SK-N-SH treated with all-trans-retinoic acid at 6 μM for 48 hours (cell line): ENCODE measurements at regions not wholly inside any gene's neighbourhood (a gene's known extent, or its start where the extent isn't known, plus 50 kb on each side); places are given as distances from the start of the nearest gene placed in this dataset.
A peak's percentile ranks its signal among the peaks of the same experiment; 100 is the strongest.

ENCODE experiments used
- ATAC-seq: fragments of 200-7000 bp; cut with Tn5 transposase; 3 replicates; pipeline ENCODE4 v1.9.1; 2020; ENCODE audit warnings: mild to moderate bottlenecking, moderate library complexity
- ARNTL ChIP-seq: fragments of 450-650 bp; formaldehyde crosslinking; IDR thresholded peaks from 2 replicates; pipeline ENCODE4 v1.5.0; 2020; ENCODE audit warnings: low read depth, mild to moderate bottlenecking, moderate library complexity, borderline replicate concordance
- BACH2 ChIP-seq: fragments of 250-450 bp; sonication (Bioruptor Pico); IDR thresholded peaks from 2 replicates; pipeline ENCODE4 v1.9.0; 2021; ENCODE audit warnings: mild to moderate bottlenecking, borderline replicate concordance
- ESRRG ChIP-seq: fragments of 250-450 bp; sonication (Bioruptor Pico); IDR thresholded peaks from 2 replicates; pipeline ENCODE4 v1.6.1; 2021; ENCODE audit warnings: mild to moderate bottlenecking
- GLIS3 ChIP-seq: fragments of 250-450 bp; sonication (Bioruptor Pico); IDR thresholded peaks from 2 replicates; pipeline ENCODE4 v1.5.0; 2020; ENCODE audit warnings: mild to moderate bottlenecking, moderate library complexity
- ISL1 ChIP-seq: fragments of 250-450 bp; sonication (Bioruptor Pico); IDR thresholded peaks from 2 replicates; pipeline ENCODE4 v2.1.2; 2022; ENCODE audit warnings: mild to moderate bottlenecking, moderate library complexity
- OSR1 ChIP-seq: fragments of 250-450 bp; sonication (Bioruptor Pico); IDR thresholded peaks from 2 replicates; pipeline ENCODE4 v1.8.0; 2022; ENCODE audit warnings: moderate library complexity, mild to moderate bottlenecking, inconsistent platforms
- SNAI2 ChIP-seq: fragments of 250-450 bp; sonication (Bioruptor Pico); IDR thresholded peaks from 2 replicates; pipeline ENCODE4 v1.5.0; 2020; ENCODE audit warnings: mild to moderate bottlenecking, moderate library complexity
- TCF4 ChIP-seq: fragments of 250-450 bp; sonication (Bioruptor Pico); IDR thresholded peaks from 2 replicates; pipeline ENCODE4 v1.8.0; 2021; ENCODE audit warnings: mild to moderate bottlenecking, moderate library complexity, borderline replicate concordance
- ZC3H10 ChIP-seq: fragments of 250-450 bp; sonication (Bioruptor Pico); IDR thresholded peaks from 2 replicates; pipeline ENCODE4 v1.5.1; 2021; ENCODE audit warnings: mild to moderate bottlenecking, moderate library complexity
- ZFP3 ChIP-seq: fragments of 250-450 bp; sonication (Bioruptor Pico); IDR thresholded peaks from 2 replicates; pipeline ENCODE4 v1.5.0; 2020; ENCODE audit warnings: mild to moderate bottlenecking, moderate library complexity
- ZFP30 ChIP-seq: fragments of 450-650 bp; formaldehyde crosslinking; IDR thresholded peaks from 2 replicates; pipeline ENCODE4 v1.5.0; 2022; ENCODE audit warnings: mild to moderate bottlenecking, moderate library complexity
- ZNF70 ChIP-seq: fragments of 450-650 bp; formaldehyde crosslinking; IDR thresholded peaks from 2 replicates; pipeline ENCODE4 v1.5.0; 2020; ENCODE audit warnings: mild to moderate bottlenecking, moderate library complexity
- ZNF8 ChIP-seq: fragments of 450-650 bp; formaldehyde crosslinking; IDR thresholded peaks from 2 replicates; pipeline ENCODE4 v1.5.0; 2020; ENCODE audit warnings: mild to moderate bottlenecking, moderate library complexity
- TF ChIP-seq, protein P1 (sequence below): fragments of 250-450 bp; sonication (Bioruptor Pico); IDR thresholded peaks from 2 replicates; pipeline ENCODE4 v1.5.0; 2020; ENCODE audit warnings: mild to moderate bottlenecking, moderate library complexity
- TF ChIP-seq, protein P2 (sequence below): fragments of 250-450 bp; sonication (Bioruptor Pico); IDR thresholded peaks from 2 replicates; pipeline ENCODE4 v1.8.0; 2021; ENCODE audit warnings: low read depth, mild to moderate bottlenecking, moderate library complexity, borderline replicate concordance
- TF ChIP-seq, protein P3 (sequence below): fragments of 250-450 bp; sonication (Bioruptor Pico); IDR thresholded peaks from 2 replicates; pipeline ENCODE4 v1.8.0; 2020; ENCODE audit warnings: mild to moderate bottlenecking, moderate library complexity, borderline replicate concordance

DNA sequence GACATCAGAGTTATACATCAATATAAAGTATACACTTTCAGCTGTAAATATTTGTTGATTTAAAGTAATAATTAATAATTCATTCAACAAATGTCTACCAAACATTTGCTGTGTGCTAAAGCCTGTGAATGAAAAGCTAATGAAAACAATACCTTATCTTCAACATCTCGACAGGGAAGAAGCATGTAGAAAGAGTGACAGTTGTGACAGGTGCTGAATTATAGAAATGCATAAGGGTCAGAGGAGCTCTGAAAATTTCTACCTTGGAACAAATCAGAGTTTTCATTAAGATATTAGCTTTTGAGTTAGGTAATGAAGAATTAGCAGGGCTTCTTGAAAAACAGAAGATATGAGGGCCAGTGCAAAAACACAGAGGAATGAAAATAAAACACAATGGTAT lies 739.2 kb downstream of the VGLL3 start (continued):
- TF ChIP-seq, protein P1, sequence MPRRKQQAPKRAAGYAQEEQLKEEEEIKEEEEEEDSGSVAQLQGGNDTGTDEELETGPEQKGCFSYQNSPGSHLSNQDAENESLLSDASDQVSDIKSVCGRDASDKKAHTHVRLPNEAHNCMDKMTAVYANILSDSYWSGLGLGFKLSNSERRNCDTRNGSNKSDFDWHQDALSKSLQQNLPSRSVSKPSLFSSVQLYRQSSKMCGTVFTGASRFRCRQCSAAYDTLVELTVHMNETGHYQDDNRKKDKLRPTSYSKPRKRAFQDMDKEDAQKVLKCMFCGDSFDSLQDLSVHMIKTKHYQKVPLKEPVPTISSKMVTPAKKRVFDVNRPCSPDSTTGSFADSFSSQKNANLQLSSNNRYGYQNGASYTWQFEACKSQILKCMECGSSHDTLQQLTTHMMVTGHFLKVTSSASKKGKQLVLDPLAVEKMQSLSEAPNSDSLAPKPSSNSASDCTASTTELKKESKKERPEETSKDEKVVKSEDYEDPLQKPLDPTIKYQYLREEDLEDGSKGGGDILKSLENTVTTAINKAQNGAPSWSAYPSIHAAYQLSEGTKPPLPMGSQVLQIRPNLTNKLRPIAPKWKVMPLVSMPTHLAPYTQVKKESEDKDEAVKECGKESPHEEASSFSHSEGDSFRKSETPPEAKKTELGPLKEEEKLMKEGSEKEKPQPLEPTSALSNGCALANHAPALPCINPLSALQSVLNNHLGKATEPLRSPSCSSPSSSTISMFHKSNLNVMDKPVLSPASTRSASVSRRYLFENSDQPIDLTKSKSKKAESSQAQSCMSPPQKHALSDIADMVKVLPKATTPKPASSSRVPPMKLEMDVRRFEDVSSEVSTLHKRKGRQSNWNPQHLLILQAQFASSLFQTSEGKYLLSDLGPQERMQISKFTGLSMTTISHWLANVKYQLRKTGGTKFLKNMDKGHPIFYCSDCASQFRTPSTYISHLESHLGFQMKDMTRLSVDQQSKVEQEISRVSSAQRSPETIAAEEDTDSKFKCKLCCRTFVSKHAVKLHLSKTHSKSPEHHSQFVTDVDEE (CRISPR knock-in tag): no peak
- TF ChIP-seq ARNTL (CRISPR knock-in tag) (no peak), ESRRG (CRISPR knock-in tag) (no peak), ZNF8 (CRISPR knock-in tag) (no peak), ZFP30 (CRISPR knock-in tag) (no peak), ZFP3 (CRISPR knock-in tag) (no peak), GLIS3 (CRISPR knock-in tag) (no peak)
- TF ChIP-seq, protein P2, sequence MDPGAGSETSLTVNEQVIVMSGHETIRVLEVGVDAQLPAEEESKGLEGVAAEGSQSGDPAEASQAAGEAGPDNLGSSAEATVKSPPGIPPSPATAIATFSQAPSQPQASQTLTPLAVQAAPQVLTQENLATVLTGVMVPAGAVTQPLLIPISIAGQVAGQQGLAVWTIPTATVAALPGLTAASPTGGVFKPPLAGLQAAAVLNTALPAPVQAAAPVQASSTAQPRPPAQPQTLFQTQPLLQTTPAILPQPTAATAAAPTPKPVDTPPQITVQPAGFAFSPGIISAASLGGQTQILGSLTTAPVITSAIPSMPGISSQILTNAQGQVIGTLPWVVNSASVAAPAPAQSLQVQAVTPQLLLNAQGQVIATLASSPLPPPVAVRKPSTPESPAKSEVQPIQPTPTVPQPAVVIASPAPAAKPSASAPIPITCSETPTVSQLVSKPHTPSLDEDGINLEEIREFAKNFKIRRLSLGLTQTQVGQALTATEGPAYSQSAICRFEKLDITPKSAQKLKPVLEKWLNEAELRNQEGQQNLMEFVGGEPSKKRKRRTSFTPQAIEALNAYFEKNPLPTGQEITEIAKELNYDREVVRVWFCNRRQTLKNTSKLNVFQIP (CRISPR knock-in tag): no peak
- TF ChIP-seq, protein P3, sequence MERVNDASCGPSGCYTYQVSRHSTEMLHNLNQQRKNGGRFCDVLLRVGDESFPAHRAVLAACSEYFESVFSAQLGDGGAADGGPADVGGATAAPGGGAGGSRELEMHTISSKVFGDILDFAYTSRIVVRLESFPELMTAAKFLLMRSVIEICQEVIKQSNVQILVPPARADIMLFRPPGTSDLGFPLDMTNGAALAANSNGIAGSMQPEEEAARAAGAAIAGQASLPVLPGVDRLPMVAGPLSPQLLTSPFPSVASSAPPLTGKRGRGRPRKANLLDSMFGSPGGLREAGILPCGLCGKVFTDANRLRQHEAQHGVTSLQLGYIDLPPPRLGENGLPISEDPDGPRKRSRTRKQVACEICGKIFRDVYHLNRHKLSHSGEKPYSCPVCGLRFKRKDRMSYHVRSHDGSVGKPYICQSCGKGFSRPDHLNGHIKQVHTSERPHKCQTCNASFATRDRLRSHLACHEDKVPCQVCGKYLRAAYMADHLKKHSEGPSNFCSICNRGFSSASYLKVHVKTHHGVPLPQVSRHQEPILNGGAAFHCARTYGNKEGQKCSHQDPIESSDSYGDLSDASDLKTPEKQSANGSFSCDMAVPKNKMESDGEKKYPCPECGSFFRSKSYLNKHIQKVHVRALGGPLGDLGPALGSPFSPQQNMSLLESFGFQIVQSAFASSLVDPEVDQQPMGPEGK (CRISPR knock-in tag): no peak

DNA sequence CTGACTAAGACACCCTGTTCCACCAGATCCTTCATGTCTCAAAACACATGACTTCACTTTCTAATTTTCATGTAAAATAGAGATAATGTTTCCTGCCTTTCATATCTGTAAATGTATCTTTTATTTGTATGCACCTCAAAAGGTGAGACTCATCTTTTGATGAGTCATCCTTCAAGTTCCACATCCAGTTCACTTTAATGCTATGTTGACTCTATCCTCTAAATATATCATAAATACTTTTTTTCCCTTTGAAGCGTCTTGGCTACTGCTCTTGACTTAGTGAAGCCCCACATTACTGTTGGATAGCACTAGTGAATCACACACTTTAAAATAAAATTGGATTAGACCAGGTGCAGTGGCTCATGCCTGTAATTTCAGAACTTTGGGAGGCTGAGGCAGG lies 741.1 kb downstream of the VGLL3 start:
- ATAC-seq: no peak

DNA sequence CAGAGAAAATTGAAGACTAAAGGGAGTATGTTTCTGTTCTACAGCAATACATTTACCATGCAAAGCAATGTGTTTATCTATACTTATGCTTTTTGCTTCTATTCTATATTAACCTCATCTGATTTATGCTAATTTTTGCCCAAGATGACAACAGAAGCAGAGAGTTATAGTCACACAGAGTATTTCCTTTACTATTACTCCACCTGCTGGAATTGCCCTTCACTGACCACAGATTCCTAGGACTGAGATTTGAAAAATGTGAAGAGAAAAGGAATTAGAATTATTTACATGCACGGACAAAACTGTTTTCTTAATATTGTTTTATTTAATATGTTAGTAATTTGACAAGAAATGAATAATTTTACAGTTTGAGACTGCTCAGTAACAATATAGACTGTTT lies 745.6 kb downstream of the VGLL3 start:
- no peak for TF ChIP-seq ZFP3 (CRISPR knock-in tag)
- TF ChIP-seq, protein P1 (CRISPR knock-in tag): no peak
- TF ChIP-seq BACH2: no peak
- TF ChIP-seq ESRRG (CRISPR knock-in tag): no peak
- TF ChIP-seq ISL1 (CRISPR knock-in tag): no peak
- TF ChIP-seq TCF4 (CRISPR knock-in tag): no peak
- TF ChIP-seq, protein P3 (CRISPR knock-in tag): no peak
- no peak for TF ChIP-seq OSR1 (CRISPR knock-in tag)
- no peak for TF ChIP-seq ZC3H10 (CRISPR knock-in tag)
- no peak for TF ChIP-seq SNAI2 (CRISPR knock-in tag)
- no peak for TF ChIP-seq GLIS3 (CRISPR knock-in tag)
- no peak for TF ChIP-seq ZNF70
- ATAC-seq: 0 out of 3 replicates have a peak, but pooled peaks have one; percentile 58

More for the DNA sequence above, 741.1 kb downstream of the VGLL3 start:
- TF ChIP-seq ZNF8 (CRISPR knock-in tag) (no peak), ZFP3 (CRISPR knock-in tag) (no peak)
- TF ChIP-seq, protein P3 (CRISPR knock-in tag): no peak
- TF ChIP-seq, protein P1 (CRISPR knock-in tag): no peak
